Activated naive CD4-positive, alpha-beta T cell treated with anti-CD3 and anti-CD28 coated beads, Interleukin-2, amount 50 U/mL, for 16 hours (primary cell): ENCODE measurements at regions not wholly inside any gene's neighbourhood (a gene's known extent, or its start where the extent isn't known, plus 50 kb on each side); places are given as distances from the start of the nearest gene placed in this dataset.

Experiments
- DNase-seq: peaks from one replicate; pipeline ENCODE4 v3.0.0-alpha.2; 2020

DNA sequence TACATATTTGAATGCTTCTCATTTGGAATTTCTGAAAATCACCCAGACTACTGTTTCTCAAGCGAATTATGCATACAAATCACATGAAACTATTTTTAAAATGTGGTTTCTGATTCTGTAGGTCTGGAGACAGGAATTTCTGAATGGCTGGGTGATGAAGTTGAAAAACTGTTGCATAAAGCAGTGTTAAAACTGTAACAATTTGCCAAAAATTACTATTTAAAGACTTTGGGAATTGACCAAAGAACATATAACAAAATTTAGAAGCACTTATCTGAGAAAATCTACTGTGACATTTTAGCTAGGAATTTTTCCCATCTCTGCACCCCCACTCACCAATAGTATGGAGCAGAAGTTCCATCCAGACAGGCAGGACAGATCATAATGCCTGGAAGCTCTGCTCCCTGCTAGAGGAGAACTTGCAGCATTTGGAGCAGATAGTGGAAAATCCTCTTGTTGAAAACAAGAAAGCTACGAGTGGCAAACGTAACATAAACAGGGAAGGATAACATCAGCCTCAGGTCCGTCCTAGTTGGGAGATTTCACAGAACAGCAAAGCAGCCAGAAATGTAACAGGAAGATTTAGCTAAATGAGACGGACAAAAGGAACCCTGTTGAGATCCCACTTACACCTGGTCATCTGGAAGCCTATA, 132.3 kb upstream of the MCTP2 start:
- DNase-seq = no peak

DNA sequence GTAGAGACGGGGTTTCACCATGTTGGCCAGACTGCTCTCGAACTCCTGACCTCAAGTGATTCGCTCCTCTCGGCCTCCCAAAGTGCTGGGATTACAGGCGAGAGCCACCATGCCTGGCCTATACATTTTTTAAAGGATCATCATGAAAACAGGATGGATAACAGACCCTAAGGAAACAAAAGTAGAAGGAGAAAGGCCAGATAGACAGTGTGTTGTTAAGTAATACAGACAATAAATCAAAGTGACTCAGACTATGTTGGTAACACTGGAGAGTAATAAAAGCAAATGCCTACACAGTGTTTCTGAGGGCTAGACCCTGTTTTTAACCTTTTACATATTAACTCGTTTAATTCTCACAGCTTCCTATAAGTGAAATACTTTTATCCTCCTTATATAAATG, 133.8 kb upstream of the MCTP2 start:
- no peak for DNase-seq

DNA sequence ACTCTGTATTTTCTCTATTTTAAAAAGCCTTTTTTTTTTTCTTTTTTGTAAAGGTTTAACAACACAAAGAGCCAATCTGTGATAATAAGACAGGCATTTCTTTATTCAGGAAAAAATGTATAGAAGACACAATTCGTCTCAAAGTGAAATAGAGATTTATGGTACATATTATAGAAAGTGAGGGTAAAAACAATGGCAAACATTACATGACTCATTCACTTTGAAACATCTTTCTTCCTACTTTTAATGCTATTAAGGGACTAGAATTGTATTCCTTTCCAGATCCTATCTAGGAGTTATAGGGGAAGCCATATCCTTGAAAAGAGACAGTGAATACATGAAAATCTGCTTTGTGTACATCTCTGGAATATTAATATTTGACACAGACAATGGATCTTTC, 137.1 kb upstream of the MCTP2 start:
- no peak for DNase-seq

DNA sequence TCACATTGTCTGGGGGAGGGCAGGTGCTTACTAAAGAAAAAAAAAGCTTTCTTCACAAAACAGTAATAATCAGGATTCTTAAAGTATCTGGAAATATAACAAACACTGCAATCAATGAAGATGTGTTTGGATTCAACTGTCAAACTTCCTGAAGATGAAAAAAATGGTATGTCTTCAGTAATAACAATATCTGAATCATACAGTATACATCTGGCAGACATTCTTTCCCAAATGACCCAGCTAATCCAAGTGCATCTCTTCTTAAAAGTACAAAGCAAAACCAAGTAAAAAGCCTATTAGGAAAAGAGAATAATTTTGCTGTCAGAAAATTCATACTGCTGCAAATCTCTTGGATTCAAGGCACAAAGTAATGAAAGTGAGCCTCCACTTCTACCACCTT, 145.0 kb upstream of the MCTP2 start:
- no peak for DNase-seq

DNA sequence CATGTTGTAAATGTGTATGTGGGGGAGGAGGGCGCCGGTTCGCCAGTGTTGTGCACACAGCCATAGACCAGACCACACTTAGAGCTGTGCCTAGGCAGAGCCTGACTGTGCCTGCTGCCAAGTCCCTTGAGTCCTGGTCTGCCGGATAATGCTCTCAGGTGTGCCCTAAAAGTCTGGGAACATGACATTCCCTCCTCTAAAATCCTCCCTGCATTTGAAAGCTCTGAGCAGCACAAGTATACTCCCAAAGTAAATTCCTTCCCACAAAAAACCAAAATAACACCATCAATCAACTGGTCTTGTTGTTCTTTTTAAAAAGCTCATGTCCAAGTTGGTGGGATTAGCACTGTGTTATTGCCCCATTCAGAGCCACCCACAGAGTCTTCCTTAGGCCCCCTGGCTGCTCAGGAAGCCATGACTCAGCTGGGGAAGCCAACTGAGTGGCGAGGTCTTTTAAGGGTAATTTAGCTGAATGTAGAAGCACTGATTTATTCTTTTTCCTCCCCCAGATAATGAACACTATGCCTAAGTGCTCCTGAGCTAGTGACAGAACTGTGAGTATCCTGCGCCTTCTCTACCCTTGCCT, 147.8 kb upstream of the MCTP2 start:
- DNase-seq = no peak

DNA sequence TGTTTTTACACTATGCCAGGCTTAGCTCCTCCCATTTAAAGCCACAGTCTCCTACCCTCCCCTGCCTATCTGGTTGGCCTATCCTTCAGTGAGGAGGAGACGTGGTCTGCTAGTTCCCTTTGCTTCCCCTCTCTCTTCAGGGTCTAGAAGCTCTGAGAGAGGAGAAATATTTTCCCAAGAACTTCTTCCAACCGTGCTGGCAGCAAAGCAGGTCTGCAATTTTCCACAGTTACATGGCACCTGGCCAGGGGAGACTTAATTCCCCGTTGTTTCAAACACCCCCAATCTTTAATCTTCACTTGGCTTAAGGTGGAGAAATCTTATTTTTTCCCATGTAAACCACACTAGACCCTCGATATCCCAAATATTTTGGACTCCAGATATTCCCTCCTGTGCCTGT, 149.5 kb upstream of the MCTP2 start:
- DNase-seq = no peak

DNA sequence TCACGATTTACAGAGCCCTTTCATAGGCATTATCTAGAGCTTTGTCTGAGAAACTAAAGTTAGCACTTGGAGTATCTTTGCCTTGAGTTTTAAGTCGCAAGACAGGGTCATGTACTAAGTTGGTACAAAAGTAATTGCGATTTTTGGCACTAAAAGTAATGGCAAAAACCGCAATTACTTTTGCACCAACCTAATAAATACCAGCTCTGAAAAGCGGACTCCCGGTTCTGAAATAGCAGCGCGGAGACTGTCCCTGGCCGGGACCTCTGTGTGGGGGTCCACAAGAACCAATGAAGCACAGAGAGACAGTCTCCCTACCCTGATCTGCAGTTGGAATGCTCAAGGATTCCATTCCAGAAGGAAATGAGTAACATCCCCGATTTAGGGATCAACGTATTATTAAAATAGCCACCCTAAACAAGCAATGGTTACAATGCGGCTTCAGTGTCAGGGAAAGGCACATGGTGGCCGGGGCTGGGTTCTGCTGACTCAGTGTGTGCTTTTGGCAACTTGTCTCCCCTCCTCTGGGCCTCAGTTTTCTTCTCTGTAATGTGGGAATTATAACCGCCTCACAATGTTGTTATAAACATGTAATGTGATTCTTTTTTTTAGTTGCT, 150.3 kb upstream of the MCTP2 start:
- DNase-seq = no peak

DNA sequence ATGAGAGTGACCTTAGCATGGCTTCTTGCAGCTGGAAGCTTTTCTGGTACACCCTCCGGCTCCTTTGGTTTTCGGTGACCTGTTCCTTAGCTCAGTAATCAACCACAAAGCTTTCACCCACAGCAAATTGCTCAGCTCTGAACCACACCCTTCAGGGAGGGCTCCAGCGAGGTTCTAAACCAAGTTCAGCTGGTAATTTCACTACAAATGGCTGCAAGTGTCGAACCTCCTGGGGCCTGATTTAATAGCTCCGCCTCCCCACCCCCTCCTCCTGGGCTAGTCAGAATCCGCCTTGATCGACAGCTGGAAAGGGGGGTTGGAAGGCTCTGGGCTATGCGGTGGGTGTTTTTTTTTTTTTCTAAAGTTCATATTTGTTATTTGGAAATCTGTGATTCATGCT, 150.9 kb upstream of the MCTP2 start:
- no peak for DNase-seq

DNA sequence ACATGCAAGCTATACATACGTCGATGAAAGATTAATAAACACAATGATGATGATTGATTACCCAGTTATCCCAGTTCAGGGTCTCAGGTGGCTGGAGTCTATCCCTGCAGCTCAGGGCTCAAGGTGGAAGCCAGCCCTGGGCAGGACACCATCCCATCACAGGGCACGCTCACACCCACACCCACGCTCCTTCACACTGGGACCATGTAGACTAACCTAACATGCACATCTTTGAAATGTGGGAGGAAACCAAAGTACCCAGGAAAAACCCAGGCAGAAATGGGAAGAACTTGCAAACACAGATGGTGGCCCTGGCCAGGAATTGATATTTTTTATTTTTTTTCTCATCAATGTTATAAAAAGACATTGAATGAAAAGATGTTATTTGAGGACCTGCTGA, 151.4 kb upstream of the MCTP2 start:
- DNase-seq = no peak

DNA sequence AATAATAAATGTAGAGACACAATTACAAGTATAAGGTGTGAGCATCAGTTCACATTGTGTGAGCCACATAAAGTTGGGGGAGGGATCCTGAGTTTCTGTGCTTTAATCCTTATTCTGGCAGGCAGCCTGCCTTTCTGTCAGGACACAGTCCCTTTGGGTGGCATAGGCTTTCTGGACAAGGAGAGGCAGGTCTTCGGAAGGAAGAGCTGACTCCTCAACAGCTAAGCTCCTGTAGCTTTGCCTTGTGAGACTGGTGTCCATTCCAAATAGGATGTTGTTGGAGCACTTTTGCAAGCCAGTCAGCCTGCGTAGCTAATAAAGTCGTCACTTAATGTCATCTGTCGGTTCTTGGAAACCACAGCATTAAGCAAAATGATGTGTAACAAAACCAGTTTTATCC, 151.9 kb upstream of the MCTP2 start:
- DNase-seq = no peak

DNA sequence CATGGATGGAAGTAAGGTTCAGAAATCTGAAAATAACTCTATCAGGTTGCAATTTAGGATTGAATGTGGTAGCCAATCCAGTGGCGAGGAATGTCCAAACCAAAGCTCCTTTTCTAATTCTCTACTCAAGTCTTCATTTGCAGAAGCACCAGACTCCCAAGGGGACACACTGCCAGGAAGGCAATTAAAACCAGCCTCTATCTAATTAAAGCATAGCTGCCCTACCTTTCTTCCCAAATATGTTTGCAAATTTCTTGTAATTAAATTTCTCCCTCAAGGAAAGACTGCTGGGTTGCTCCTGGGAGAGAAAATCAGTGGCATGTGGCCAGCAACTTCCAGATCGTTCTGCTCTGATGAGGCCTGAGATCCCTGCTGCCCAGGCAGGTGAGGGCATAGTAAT, 153.4 kb upstream of the MCTP2 start:
- DNase-seq = no peak

DNA sequence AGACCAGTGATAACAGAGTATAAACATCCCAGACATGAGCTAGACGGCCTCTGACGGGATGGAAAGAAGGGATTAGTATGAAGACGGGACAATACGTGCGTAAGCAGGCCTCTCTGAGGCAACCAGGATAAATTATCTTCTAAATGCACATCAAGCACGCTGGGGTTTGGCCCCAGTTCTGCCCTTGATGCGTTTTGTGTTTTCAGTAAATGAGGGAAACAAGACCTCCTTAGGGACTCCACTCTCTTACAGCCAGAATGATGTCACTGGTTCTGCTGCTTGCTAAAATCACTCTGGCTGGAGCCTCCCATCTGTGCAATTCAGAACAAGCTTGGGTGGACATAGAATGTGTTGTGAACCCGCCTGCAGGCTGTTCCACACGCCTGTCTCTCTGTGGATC, 156.0 kb upstream of the MCTP2 start:
- no peak for DNase-seq

DNA sequence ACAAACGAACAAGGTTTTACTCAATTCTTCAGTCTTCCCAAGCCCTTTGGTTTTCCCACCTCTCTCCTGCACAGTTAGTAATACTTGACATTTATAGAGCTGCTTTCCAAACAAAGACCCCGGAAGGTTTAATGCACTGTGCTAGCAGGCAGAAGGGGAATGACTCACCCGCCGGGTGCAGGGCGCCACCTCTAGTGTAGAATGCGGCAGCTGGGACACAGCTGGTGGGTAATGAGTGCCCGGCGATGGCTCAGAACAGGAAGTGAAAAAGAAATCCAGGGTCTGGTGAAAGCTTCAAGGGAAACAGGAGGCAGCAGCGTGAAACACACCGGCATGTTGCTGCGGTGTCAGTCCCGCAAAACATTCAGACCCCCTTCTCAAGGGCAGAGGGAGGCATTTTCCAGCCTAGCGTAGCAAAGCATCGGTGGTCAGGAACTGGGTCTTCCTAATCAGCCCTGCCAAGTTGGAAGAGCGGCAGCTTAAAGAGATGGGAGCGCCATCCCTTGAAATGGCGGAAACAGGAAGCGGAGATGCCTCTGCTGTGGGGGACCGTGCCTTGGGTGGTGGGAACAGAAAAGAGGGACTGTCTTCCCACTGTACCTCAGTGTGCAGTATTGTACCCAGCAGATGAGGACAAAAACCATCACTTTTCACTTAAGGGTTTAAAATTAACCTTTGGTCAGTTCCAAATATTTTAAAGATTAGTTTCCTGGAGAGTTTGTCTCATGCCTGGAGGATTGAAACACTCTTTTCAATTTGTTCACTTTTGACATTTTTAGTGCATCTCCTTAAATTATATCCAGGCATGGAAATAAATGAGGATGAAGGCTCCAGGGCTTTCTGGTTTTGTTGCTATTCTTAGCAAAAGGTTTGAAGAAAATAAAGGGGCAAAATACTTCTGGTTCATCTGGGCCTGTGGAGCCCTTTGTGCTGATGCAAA, 160.7 kb upstream of the MCTP2 start:
- no peak for DNase-seq

DNA sequence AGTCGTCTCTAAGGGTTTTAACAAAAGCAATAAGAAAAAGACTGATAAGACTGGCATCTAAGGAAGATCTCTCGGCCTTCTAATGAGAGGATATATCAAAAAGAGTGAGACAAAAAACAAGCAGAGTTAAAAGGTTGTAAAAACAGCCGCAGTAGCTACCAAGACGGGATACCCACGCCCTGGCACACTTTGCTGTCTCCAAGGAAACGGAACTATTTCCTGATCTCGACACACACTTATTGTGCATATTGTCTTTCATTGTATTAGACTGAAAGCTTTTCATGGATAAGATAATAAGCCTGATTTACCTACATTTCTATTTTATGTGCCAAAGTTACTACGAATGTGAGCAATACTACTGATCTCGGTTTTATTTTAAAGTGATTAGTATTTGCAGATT, 161.5 kb upstream of the MCTP2 start:
- DNase-seq = no peak

DNA sequence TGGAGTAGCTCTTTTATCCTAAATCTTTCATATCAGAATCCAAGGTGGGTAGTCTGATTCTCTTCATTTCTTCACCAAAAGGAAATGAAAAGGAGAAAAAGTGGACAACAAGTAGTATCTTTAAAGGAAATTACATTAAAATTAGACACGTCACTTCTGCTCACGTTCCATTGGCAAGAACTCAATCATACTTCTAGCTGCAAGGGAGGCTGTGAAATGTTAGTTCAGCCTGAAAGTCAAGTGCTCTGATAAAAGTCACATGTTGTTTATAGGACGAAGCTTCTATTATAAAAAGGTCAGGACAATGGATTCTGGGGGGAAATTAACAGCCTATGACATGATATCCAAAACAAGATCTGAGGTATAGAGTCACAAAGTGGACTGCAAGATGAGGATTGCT, 164.6 kb upstream of the MCTP2 start:
- no peak for DNase-seq

DNA sequence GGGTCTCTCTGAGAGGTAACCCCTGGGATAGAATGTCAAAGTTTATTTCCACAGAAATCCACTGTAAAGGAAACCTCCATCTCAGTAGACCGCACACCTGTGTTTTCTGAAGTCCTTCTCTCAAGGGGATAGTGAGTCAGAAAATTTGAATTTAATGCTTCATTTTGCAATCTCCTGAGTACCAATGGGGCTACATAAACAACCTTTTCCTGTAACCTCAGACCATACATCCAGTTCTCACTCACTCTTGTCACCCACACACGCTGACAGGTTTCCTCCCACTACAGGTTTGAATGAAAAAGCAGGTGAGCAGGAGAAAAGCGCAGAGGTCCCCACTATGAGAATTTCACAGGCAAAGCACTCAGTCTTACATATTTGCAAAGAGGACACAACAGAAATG, 165.3 kb upstream of the MCTP2 start:
- no peak for DNase-seq

DNA sequence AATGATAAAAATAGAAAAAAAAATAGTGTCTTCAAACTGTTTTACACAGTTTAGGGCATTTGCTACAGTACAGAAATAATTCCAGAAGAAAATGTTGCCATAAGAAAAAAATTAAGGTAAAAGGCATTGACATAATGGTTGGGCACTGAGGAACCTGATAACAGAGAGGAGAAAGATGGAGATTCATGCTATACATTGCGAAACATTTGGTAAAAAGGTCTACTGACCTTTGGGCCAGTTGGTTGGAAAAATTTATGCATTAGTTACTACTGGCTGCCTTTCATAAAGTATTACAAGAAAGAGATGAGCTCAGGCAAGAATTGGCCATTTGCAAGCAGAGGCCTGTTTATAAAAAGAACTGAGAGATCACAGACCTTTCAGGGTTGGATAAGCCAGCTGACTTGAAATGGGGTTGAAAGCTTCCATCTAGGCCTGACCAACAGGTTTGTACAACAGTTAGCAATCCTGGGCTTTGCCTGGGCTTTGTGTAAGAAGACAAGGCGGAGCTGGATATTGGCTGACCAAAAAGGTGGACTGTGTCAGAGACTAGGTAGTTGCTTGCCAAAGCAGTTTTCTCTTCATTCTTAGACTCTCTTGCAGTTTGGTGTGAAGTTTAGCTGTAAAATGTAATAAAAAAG, 166.6 kb upstream of the MCTP2 start:
- DNase-seq = no peak

DNA sequence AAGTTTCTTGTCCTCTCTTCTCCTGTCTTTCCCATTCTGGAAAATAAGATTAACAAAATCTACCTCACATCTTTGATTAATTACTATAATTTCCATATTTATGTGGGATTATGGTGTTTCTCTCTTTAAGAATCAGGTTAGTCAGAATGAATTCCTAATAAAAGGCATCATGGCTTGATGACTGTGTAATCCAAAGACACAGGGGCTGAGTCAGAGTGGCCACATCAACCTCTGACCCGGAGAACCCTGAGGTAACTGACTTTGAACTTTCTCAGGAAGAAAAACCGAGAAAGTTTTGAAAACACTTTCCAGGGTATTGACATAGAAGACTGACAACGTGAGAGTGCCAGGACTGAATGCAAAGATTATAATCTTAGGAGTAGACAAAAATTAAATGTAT, 170.3 kb upstream of the MCTP2 start:
- DNase-seq = no peak

DNA sequence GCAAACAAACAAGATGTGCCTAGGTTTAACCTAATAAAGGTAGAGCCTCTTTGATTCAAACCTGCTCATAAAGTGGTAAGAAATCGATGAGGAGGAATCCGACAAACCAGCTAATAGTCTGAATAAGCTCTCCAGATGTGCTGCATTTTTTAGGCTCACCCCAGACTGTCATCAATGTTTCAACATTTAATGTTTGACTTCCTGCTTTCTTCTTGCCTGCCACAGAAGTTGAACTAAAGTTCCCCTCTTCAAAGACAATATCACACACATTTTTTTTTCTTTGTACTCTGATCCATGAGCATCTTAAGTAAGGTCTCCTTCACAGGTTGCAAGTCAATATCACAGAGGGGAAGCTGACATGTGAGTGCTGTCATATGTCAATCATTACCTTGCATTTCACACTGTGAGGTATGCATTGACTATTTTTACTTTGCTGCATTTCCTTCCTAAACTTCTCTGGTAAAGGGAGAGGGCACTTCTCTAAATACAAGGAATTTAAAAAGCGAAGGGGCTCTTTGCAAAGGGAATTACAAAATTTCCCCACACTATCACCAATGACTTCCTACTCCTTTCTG, 172.3 kb upstream of the MCTP2 start:
- no peak for DNase-seq

DNA sequence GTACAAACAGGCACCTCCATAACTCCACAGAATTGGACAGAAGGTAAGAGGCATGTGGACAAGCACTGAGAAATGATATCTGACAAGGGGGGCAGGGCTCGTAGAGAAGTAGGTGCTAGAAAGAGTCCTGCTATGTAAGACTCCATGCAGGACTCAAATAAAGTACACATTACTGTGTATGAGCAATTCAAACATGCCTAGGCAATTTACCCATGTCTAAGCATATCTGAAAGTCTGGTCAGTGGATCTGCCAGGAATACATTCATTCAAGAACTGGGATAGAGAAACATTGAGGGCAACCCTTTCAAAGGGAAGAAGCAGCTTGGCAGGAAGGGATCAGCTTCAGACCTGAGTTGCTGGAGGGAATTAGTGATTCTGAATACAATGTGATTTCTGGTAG, 174.1 kb upstream of the MCTP2 start:
- DNase-seq = no peak

DNA sequence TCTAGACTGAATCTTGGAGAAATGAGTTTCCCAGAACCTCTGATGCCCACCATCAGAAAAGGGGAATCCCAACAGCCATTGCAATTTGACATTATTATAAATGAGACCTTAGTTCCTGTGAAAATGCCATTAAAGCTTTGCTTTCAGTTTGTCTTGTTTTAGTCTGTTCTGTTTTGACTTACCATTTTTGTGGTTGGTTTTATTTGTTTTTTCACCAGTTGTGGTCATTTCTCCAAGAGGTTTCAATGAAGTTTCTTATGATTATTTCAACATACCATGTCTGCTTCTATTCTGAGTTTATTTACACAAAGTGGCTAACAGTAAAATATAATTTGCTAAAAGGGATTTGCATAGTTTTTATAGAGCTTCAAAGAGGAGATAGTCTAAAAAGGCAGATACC, 175.0 kb upstream of the MCTP2 start:
- DNase-seq = no peak

DNA sequence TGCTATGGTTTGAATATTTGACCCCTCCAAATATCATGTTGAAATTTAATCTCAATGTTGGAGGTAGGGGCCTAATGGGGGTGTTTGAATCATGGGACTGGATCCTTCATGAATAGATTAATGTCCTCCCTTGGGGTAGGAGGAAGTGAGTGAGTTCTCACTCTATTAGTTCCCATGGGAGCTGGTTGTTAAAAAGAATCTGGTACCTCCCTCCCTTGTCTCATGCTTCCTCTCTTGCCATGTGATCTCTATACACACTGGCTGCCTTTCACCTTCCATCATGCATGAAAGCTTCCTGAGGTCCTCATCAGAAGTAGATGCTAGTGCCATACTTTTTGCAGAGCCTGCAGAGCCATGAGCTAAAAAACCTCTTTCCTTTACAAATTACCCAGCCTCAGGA, 177.7 kb upstream of the MCTP2 start:
- no peak for DNase-seq

DNA sequence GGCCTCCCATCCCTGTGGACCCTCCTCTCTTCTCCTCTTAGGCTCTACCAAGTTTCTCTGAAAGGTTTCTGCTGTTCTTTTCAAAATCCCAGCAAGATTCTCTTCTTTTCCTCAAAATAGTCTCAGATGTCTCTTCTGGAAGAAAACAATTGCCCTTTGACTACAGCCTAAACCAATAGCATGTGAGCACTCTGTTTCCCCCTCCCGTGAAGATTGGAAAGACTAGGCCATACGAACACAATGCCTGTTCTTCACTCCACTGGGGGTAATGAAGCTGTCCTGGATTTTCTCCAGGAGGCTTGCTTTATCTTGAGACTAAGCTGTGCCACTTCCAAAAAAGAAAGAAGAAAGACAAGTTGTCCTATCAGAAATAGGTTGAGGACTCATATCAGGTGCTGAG, 178.7 kb upstream of the MCTP2 start:
- DNase-seq = no peak
